ENCODE measurements at regions not wholly inside any gene's neighbourhood (a gene's known extent, or its start where the extent isn't known, plus 50 kb on each side); places are given as distances from the start of the nearest gene placed in this dataset.

- ATAC-seq (no peak), DNase-seq (no peak)
- no peaks in the 10 kb centered on the region for H3K4me1 Mint-ChIP-seq (ENCODE audit: low read depth)
- no peak overlapping the region for H3K27ac Mint-ChIP-seq
- no peak for TF ChIP-seq CTCF (IDR thresholded peaks at IDR 0.05)
- CTCF ChIA-PET = no interaction called here
- H3K27me3 Mint-ChIP-seq = no peaks in the 10 kb centered on the region
- POLR2A ChIA-PET = no interaction called here
- H3K36me3 Mint-ChIP-seq (ENCODE audit: low read depth) = no peaks in the 10 kb centered on the region
- H3K9me3 Mint-ChIP-seq = peaks cover 3% of the 10 kb centered on the region
- H3K4me3 Mint-ChIP-seq = no peak overlapping the region
- intact Hi-C loops (cut with micrococcal nuclease) = no loop called here
These were observed 220.3 kb downstream of the LRRN1 start for GRCh38 chr3:4019501-4019900.

GRCh38 chr3:4021162-4021561 is 221.9 kb downstream of the LRRN1 start:
- Mint-ChIP-seq H3K27ac (no peak overlapping the region), H3K4me1 (ENCODE audit: low read depth) (no peaks in the 10 kb centered on the region), H3K4me3 (no peak overlapping the region), H3K27me3 (no peaks in the 10 kb centered on the region), H3K9me3 (peaks cover 3% of the 10 kb centered on the region), H3K36me3 (ENCODE audit: low read depth) (no peaks in the 10 kb centered on the region)
- ATAC-seq (no peak), DNase-seq (no peak)
- ChIA-PET CTCF (no interaction called here), POLR2A (no interaction called here)
- no peak for TF ChIP-seq CTCF (IDR thresholded peaks at IDR 0.05)
- intact Hi-C loops (cut with micrococcal nuclease) = no loop called here

- no peak for ATAC-seq
- Mint-ChIP-seq H3K36me3 (ENCODE audit: low read depth) (no peaks in the 10 kb centered on the region), H3K27ac (no peak overlapping the region), H3K4me3 (no peak overlapping the region), H3K4me1 (ENCODE audit: low read depth) (no peaks in the 10 kb centered on the region), H3K9me3 (no peaks in the 10 kb centered on the region), H3K27me3 (no peaks in the 10 kb centered on the region)
- intact Hi-C loops (cut with micrococcal nuclease) = no loop called here
- ChIA-PET CTCF (interaction anchor here (0.8 kb wide), 1 partner anchor 31 kb away, joined by 4 read pairs; no protein-coding TSS in a partner anchor), POLR2A (no interaction called here)
- no peak for DNase-seq
- TF ChIP-seq CTCF (IDR thresholded peaks at IDR 0.05) = no peak
These were observed 229.9 kb downstream of the LRRN1 start for GRCh38 chr3:4029135-4029534.

- no peaks in the 10 kb centered on the region for H3K9me3 Mint-ChIP-seq
- H3K36me3 Mint-ChIP-seq (ENCODE audit: low read depth) = no peaks in the 10 kb centered on the region
- intact Hi-C loops (cut with micrococcal nuclease) = no loop called here
- ATAC-seq = no peak
- no peak for DNase-seq
- POLR2A ChIA-PET = no interaction called here
- no peak overlapping the region for H3K4me3 Mint-ChIP-seq
- H3K4me1 Mint-ChIP-seq (ENCODE audit: low read depth) = no peaks in the 10 kb centered on the region
- CTCF ChIA-PET = interaction anchor here (1.0 kb wide), 1 partner anchor 32 kb away, joined by 3 read pairs; no protein-coding TSS in a partner anchor
- no peak overlapping the region for H3K27ac Mint-ChIP-seq
- no peak for TF ChIP-seq CTCF (IDR thresholded peaks at IDR 0.05)
- H3K27me3 Mint-ChIP-seq = no peaks in the 10 kb centered on the region
These were observed 231.4 kb downstream of the LRRN1 start for GRCh38 chr3:4030624-4031023.

DNA sequence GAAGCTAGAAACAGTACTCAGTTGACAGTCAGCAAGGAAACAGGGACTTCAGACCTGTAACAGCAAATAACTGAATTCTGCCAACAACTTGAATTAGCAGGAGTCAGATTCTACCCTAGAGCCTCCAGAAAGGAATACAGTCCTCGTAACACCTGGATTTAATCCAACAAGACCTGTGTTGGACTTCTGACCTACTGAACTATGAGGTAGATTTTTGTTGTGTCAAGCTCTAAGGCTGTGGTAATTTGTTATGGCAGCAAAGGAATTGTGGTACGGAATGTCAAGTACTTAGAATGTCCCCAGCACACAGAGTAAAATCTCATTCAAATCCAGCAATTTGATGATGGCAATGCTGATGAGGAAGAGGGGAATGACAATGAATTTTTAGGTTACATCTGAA is 234.1 kb downstream of the LRRN1 start:
- no peak overlapping the region for H3K27ac Mint-ChIP-seq
- ChIA-PET POLR2A (no interaction called here), CTCF (no interaction called here)
- no peak for DNase-seq
- no peak overlapping the region for H3K4me3 Mint-ChIP-seq
- intact Hi-C loops (cut with micrococcal nuclease) = no loop called here
- no peaks in the 10 kb centered on the region for H3K9me3 Mint-ChIP-seq
- no peaks in the 10 kb centered on the region for H3K27me3 Mint-ChIP-seq
- no peaks in the 10 kb centered on the region for H3K4me1 Mint-ChIP-seq (ENCODE audit: low read depth)
- no peak for ATAC-seq
- H3K36me3 Mint-ChIP-seq (ENCODE audit: low read depth) = no peaks in the 10 kb centered on the region
- TF ChIP-seq CTCF (IDR thresholded peaks at IDR 0.05) = no peak
